Ectodermal cell (in vitro differentiated cells): ENCODE measurements at regions not wholly inside any gene's neighbourhood (a gene's known extent, or its start where the extent isn't known, plus 50 kb on each side); places are given as distances from the start of the nearest gene placed in this dataset.
"Not testable (repeated sequence)": the region's sequence is repeated elsewhere in the genome, so short reads cannot be mapped to it uniquely, and the experiment has no call there.

Experiments used
- H3K27ac ChIP-seq: 2 replicates; pipeline ENCODE4 v1.7.0; 2013; ENCODE audit warnings: mild to moderate bottlenecking, low read depth, low read length; ENCODE audit not compliant: insufficient read depth, poor library complexity, severe bottlenecking
- H3K27me3 ChIP-seq: 2 replicates; pipeline ENCODE4 v1.7.0; 2013; ENCODE audit warnings: mild to moderate bottlenecking, low read length; ENCODE audit not compliant: insufficient read depth, control insufficient read depth, poor library complexity, severe bottlenecking
- H3K36me3 ChIP-seq: one replicate; pipeline ENCODE4 v1.7.0; 2013; ENCODE audit warnings: low read length; ENCODE audit not compliant: control insufficient read depth, insufficient read depth
- H3K4me1 ChIP-seq: one replicate; pipeline ENCODE4 v1.7.0; 2013; ENCODE audit warnings: low read length; ENCODE audit not compliant: control insufficient read depth, insufficient read depth
- H3K4me3 ChIP-seq: 2 replicates; pipeline ENCODE4 v1.7.0; 2013; ENCODE audit warnings: low read depth, low read length, control low read depth; ENCODE audit not compliant: insufficient read depth
- H3K9me3 ChIP-seq: 2 replicates; pipeline ENCODE4 v1.7.0; 2013; ENCODE audit warnings: mild to moderate bottlenecking, low read length, moderate library complexity; ENCODE audit not compliant: control insufficient read depth
- WGBS, 2 experiments: methylation state at CpG; one replicate each; pipeline ENCODE4 v1.1.7; 2013; ENCODE audit warnings: missing lambda C conversion rate in 2 of 2; 5-methylcytosine and 5-hydroxymethylcytosine counted together

DNA sequence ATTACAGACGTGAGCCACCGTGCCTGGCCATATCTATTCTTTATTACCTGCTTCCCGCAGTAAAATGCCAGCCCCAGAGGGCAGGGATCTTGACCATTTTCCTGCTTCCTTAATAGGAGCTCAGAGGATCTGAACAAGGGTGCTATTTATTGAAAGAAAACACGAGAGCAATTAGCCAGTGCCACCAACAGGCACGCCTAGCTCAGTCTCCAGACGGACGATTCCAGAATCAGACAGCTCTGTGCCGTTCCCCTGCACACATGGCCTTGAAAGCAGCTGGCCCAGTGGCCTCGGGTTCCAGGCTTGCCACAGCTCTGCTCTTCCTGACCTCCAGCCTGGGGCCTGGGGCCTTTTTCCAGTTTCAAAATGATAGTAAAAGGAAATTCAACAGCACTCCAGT, 135.2 kb upstream of the RFLNA start:
- Histone ChIP-seq H3K4me3 (no peak overlapping the region), H3K36me3 (no peaks in the 10 kb centered on the region), H3K9me3 (no peaks in the 10 kb centered on the region), H3K27me3 (no peaks in the 10 kb centered on the region), H3K4me1 (peaks cover 19% of the 10 kb centered on the region), H3K27ac (no peak overlapping the region)
- WGBS, 2 experiments = 91 to 94% methylated on average over 9 of the region's 9 CpGs

- no peaks in the 10 kb centered on the region for H3K9me3 ChIP-seq
- peaks cover 19% of the 10 kb centered on the region for H3K4me1 ChIP-seq
- H3K27me3 ChIP-seq = no peaks in the 10 kb centered on the region
- 70 to 77% methylated on average over 10 to 11 of the region's 11 CpGs for WGBS, 2 experiments
- H3K4me3 ChIP-seq = no peak overlapping the region
- H3K36me3 ChIP-seq = no peaks in the 10 kb centered on the region
- no peak overlapping the region for H3K27ac ChIP-seq
Observed at GRCh38 chr12:124160097-124160756, 134.7 kb upstream of the RFLNA start.

DNA sequence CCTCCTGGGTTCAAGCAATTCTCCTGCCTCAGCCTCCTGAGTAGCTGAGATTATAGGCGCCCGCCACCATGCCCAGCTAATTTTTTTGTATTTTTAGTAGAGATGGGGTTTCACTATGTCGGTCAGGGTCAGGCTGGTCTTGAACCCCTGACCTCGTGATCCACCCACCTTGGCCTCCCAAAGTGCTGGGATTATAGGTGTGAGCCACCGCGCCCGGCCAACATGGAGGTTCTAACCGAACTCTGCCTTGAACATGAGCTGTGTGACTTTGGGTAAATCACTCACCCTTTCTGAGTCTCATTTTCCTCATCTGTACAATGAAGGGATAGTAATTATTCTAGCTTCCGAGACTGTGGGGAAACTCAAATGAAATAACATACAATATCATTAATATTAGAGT, 133.5 kb upstream of the RFLNA start:
- 84 to 87% methylated on average over 8 to 9 of the region's 9 CpGs for WGBS, 2 experiments
- not testable (repeated sequence) for H3K27me3 ChIP-seq, H3K9me3 ChIP-seq, H3K27ac ChIP-seq, H3K36me3 ChIP-seq, H3K4me3 ChIP-seq
- peaks cover 19% of the 10 kb centered on the region for H3K4me1 ChIP-seq

- Histone ChIP-seq H3K9me3 (no peaks in the 10 kb centered on the region), H3K4me1 (peaks cover 19% of the 10 kb centered on the region), H3K4me3 (no peak overlapping the region), H3K27me3 (no peaks in the 10 kb centered on the region), H3K27ac (no peak overlapping the region), H3K36me3 (no peaks in the 10 kb centered on the region)
- 92 to 96% methylated on average over 6 of the region's 6 CpGs for WGBS, 2 experiments
Observed at GRCh38 chr12:124162151-124163110, 132.5 kb upstream of the RFLNA start.

DNA sequence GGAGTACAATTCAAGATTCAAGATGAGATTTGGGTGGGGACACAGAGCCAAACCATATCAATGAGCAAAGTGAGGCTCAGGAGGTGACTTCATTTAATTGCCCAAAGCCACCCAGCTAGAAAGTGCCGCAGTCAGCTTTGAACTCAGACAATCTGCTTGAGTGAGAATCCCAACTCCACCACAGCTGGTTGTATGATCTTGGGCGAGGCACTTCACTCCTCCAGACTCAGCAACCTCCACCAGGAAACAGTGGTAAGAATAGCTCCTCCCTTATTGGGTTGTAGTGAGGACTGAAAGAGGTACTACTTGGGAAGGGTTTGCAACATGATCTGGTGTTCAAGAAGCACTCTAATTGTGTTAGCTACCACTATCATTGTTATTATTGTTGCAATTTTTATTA, 129.2 kb upstream of the RFLNA start:
- H3K27me3 ChIP-seq = no peaks in the 10 kb centered on the region
- 88 to 97% methylated on average over 2 of the region's 2 CpGs for WGBS, 2 experiments
- H3K4me1 ChIP-seq = no peaks in the 10 kb centered on the region
- H3K9me3 ChIP-seq = no peaks in the 10 kb centered on the region
- no peak overlapping the region for H3K4me3 ChIP-seq
- no peak overlapping the region for H3K27ac ChIP-seq
- H3K36me3 ChIP-seq = no peaks in the 10 kb centered on the region

GRCh38 chr12:124167141-124167540, 127.8 kb upstream of the RFLNA start:
- Histone ChIP-seq H3K27ac (no peak overlapping the region), H3K4me3 (no peak overlapping the region), H3K27me3 (no peaks in the 10 kb centered on the region), H3K36me3 (no peaks in the 10 kb centered on the region), H3K9me3 (no peaks in the 10 kb centered on the region), H3K4me1 (no peaks in the 10 kb centered on the region)
- WGBS, 2 experiments = 89 to 90% methylated on average over 21 of the region's 21 CpGs

DNA sequence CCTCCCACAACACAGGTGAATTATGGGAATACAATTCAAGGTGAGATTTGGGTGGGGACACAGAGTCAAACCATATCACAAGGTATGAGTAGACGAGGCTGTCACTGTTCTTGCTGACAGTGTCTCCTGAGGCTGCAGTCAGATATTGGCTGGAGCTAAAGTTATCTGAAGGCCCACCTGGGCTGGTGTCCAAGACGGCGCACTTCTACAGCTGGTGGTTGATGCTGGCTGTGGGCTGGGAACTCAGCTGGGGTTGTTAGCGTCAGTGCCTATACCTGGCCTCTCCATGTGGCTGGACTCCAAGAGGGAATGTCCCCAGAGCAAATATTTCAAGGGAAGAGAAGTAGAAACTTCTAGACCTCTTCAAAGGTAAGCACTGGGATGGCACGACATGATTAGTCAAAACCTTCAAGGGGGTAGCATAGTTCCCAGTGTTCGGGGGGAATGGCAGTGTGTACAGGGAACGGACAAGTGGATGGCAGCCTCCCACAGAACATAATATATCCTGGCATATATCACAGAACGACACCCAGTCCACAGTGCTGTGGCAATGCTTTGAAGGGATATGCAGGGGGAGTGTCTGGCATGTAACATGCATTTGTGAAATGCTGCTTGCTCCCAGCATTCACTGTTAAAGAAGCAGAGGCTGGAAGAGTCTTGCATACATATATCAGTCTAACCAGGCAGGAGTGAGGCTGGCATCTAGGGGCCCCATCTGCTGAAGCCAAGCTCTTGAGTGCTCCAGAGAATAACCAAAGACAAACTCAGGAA, 126.7 kb upstream of the RFLNA start:
- Histone ChIP-seq H3K27ac (no peak overlapping the region), H3K4me3 (no peak overlapping the region)
- 92 to 95% methylated on average over 8 of the region's 8 CpGs for WGBS, 2 experiments

GRCh38 chr12:124169577-124170284, 125.2 kb upstream of the RFLNA start:
- Histone ChIP-seq H3K36me3 (no peaks in the 10 kb centered on the region), H3K9me3 (no peaks in the 10 kb centered on the region), H3K27me3 (no peaks in the 10 kb centered on the region), H3K4me3 (no peak overlapping the region), H3K27ac (no peak overlapping the region), H3K4me1 (no peaks in the 10 kb centered on the region)
- 92 to 97% methylated on average over 4 of the region's 4 CpGs for WGBS, 2 experiments

More for the DNA sequence above, 126.7 kb upstream of the RFLNA start:
- Histone ChIP-seq H3K9me3 (no peaks in the 10 kb centered on the region), H3K27me3 (no peaks in the 10 kb centered on the region), H3K36me3 (no peaks in the 10 kb centered on the region), H3K4me1 (no peaks in the 10 kb centered on the region)

DNA sequence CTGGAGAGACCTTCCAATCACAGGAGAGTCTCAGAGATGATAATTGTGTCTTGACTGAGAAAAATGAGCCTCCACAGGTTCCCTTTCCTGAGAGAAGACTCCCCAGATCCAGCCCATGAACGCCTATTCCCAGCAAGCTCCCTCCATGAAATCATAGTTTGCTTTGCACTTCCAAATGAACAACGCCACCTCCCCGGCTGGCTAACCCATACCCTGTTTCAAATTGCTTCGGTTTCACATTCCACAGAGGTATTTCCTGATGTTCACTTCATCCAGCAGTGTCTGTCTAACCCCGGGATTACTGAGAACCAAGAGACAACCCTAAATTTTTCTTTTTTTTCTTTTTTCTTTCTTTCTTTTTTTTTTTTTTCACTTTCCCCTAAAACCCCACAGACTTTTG, 124.1 kb upstream of the RFLNA start:
- no peaks in the 10 kb centered on the region for H3K36me3 ChIP-seq
- H3K27me3 ChIP-seq = no peaks in the 10 kb centered on the region
- no peaks in the 10 kb centered on the region for H3K9me3 ChIP-seq
- H3K27ac ChIP-seq = no peak overlapping the region
- no peak overlapping the region for H3K4me3 ChIP-seq
- no peaks in the 10 kb centered on the region for H3K4me1 ChIP-seq
- 86 to 90% methylated on average over 5 of the region's 5 CpGs for WGBS, 2 experiments
